ENCODE measurements at regions not wholly inside any gene's neighbourhood (a gene's known extent, or its start where the extent isn't known, plus 50 kb on each side); places are given as distances from the start of the nearest gene placed in this dataset.
A peak's percentile ranks its signal among the peaks of the same experiment; 100 is the strongest.

GRCh38 chr16:47949276-47949675, 206.5 kb downstream of the ABCC12 start (continued):
- no peak for TF ChIP-seq REST (IDR thresholded peaks at IDR 0.05; ENCODE audit: unreplicated experiment)
- no peak for TF ChIP-seq ZNF114 (CRISPR knock-in tag; IDR thresholded peaks at IDR 0.05)

GRCh38 chr16:47947723-47948122, 208.1 kb downstream of the ABCC12 start:
- Histone ChIP-seq H3K27ac (ENCODE audit: low read depth) (no peak overlapping the region), H3F3A (replicated peaks; ENCODE audit: low read depth) (no peaks in the 10 kb centered on the region), H3K4me3 (no peak overlapping the region), H3K4me2 (no peak overlapping the region), H3K27me3 (ENCODE audit: insufficient read depth) (no peaks in the 10 kb centered on the region), H3K79me2 (replicated peaks; ENCODE audit: insufficient read depth) (no peaks in the 10 kb centered on the region), H2AFZ (peak overlapping the region; percentile 29; the same call in 1 of the 2 replicates), H3K9me2 (ENCODE audit: insufficient read depth) (no peaks in the 10 kb centered on the region), H3K36me3 (ENCODE audit: insufficient read depth) (no peaks in the 10 kb centered on the region), H4K20me1 (replicated peaks; ENCODE audit: insufficient read depth) (no peaks in the 10 kb centered on the region), H3K4me1 (ENCODE audit: insufficient read depth) (no peaks in the 10 kb centered on the region)
- H3K4me3 Mint-ChIP-seq, result no peak overlapping the region
- H3K9me3 Mint-ChIP-seq, result peaks cover 10% of the 10 kb centered on the region
- no peaks in the 10 kb centered on the region for H3K36me3 Mint-ChIP-seq (ENCODE audit: low read depth)
- H3K4me1 Mint-ChIP-seq, result peaks cover 3% of the 10 kb centered on the region; the same call in 2 of the 3 replicates
- H3K27me3 Mint-ChIP-seq (ENCODE audit: insufficient read depth, low read depth, poor library complexity), result peaks cover 8% of the 10 kb centered on the region
- DNase-seq (ENCODE audit: low spot score) (no peak), ATAC-seq (no peak)
- no peak overlapping the region for H3K27ac Mint-ChIP-seq
- TF ChIP-seq ETS1 (IDR thresholded peaks at IDR 0.05), result no peak

- H3K27ac ChIP-seq (ENCODE audit: low read depth), result no peak overlapping the region
- TF ChIP-seq ZNF331 (CRISPR knock-in tag; IDR thresholded peaks at IDR 0.05; ENCODE audit: low read depth) (no peak), ZNF462 (CRISPR knock-in tag; IDR thresholded peaks at IDR 0.05) (no peak), ETS1 (IDR thresholded peaks at IDR 0.05) (no peak), EZH2 (IDR thresholded peaks at IDR 0.05; ENCODE audit: low read depth, unreplicated experiment) (no peak), JUNB (IDR thresholded peaks at IDR 0.05; ENCODE audit: unreplicated experiment) (no peak)
These were observed 209.7 kb downstream of the ABCC12 start for GRCh38 chr16:47946092-47946491.

More at GRCh38 chr16:47946092-47946491, 209.7 kb downstream of the ABCC12 start:
- Histone ChIP-seq H4K20me1 (replicated peaks; ENCODE audit: insufficient read depth) (no peaks in the 10 kb centered on the region), H3K4me2 (no peak overlapping the region), H3K4me3 (no peak overlapping the region), H3K79me2 (replicated peaks; ENCODE audit: insufficient read depth) (no peaks in the 10 kb centered on the region), H2AFZ (no peak overlapping the region), H3K4me1 (ENCODE audit: insufficient read depth) (no peaks in the 10 kb centered on the region), H3K36me3 (ENCODE audit: insufficient read depth) (no peaks in the 10 kb centered on the region), H3K27me3 (ENCODE audit: insufficient read depth) (no peaks in the 10 kb centered on the region), H3F3A (replicated peaks; ENCODE audit: low read depth) (no peaks in the 10 kb centered on the region), H3K9me2 (ENCODE audit: insufficient read depth) (no peaks in the 10 kb centered on the region)
- no peaks in the 10 kb centered on the region for H3K36me3 Mint-ChIP-seq (ENCODE audit: low read depth)
- H3K27ac Mint-ChIP-seq, result no peak overlapping the region; the same call in 1 of the 2 replicates
- ATAC-seq, result no peak
- DNase-seq (ENCODE audit: low spot score), result no peak
- H3K27me3 Mint-ChIP-seq (ENCODE audit: insufficient read depth, low read depth, poor library complexity), result peaks cover 7% of the 10 kb centered on the region
- peaks cover 3% of the 10 kb centered on the region; the same call in 2 of the 3 replicates for H3K4me1 Mint-ChIP-seq
- H3K4me3 Mint-ChIP-seq, result no peak overlapping the region
- peaks cover 7% of the 10 kb centered on the region; the same call in 2 of the 3 replicates for H3K9me3 Mint-ChIP-seq
